ENCODE measurements at regions not wholly inside any gene's neighbourhood (a gene's known extent, or its start where the extent isn't known, plus 50 kb on each side); places are given as distances from the start of the nearest gene placed in this dataset.

DNA sequence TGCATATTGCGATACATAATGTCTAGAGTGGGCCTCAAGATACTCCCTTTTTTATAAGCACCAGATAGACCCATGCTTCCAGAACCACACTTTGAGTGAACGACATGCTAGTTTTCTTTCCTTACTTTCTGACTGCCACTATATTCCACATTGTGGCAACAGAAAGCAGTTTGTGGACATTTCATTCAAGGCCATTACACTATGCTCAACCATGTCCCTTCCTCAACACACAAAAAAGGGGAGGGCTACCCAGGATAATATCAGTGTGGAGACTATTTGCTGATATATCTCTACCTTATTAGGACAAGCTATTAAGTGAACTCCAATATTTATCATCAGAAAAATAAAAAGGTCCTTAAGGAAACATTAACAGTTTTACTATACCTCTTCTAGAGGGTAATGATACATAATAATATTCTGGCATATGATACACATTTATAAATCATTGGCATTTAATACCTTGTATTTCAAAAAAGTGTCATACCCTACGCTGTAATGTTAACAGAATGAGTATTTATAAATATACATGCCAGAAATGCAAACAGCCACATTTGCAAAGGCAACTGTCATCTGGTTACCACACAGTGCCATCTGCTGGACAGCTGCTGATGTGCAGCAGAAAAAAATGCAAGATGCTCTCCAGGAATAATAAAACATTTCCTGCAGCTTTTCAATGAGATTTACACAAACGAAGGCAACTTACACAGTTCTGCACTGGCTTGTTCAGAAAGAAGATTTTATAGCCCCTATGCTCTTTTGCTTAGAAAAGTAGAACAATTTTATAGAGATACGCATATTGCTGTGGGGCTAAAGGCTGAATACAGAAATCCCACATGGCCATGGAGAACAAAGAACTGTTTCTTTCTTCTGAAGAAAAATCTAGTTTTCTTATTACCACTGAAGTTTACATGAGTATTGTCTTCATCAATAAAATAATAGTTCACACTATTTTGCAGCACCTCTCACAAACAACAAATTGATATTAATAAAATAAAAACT, 182.2 kb upstream of the GRIP1 start:
- 40 to 41% methylated on average over 5 of the region's 5 CpGs for WGBS, 2 donors
- intact Hi-C loops (cut with DNase I; ENCODE audit: low total_unique reads): no loop called here
- DNase-seq (ENCODE audit: low spot score in 2 of 2): peak; percentile 35 to 87
- TF ChIP-seq POLR2A (IDR thresholded peaks at IDR 0.05): no peak
- TF ChIP-seq, protein P1, sequence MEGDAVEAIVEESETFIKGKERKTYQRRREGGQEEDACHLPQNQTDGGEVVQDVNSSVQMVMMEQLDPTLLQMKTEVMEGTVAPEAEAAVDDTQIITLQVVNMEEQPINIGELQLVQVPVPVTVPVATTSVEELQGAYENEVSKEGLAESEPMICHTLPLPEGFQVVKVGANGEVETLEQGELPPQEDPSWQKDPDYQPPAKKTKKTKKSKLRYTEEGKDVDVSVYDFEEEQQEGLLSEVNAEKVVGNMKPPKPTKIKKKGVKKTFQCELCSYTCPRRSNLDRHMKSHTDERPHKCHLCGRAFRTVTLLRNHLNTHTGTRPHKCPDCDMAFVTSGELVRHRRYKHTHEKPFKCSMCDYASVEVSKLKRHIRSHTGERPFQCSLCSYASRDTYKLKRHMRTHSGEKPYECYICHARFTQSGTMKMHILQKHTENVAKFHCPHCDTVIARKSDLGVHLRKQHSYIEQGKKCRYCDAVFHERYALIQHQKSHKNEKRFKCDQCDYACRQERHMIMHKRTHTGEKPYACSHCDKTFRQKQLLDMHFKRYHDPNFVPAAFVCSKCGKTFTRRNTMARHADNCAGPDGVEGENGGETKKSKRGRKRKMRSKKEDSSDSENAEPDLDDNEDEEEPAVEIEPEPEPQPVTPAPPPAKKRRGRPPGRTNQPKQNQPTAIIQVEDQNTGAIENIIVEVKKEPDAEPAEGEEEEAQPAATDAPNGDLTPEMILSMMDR (IDR thresholded peaks at IDR 0.05): no peak
- no peak overlapping the region for H3K4me3 ChIP-seq (ENCODE audit: low read depth, poor library complexity, severe bottlenecking)

GRCh38 chr12:66862356-66862985, 183.6 kb upstream of the GRIP1 start:
- no peak for DNase-seq (ENCODE audit: low spot score in 2 of 2)
- WGBS, 2 donors: 77 to 81% methylated on average over 3 of the region's 3 CpGs
- H3K4me3 ChIP-seq (ENCODE audit: low read depth, poor library complexity, severe bottlenecking): no peak overlapping the region
- intact Hi-C loops (cut with DNase I; ENCODE audit: low total_unique reads): no loop called here
- no peak for TF ChIP-seq POLR2A (IDR thresholded peaks at IDR 0.05)
- TF ChIP-seq, protein P1 (IDR thresholded peaks at IDR 0.05): no peak

DNA sequence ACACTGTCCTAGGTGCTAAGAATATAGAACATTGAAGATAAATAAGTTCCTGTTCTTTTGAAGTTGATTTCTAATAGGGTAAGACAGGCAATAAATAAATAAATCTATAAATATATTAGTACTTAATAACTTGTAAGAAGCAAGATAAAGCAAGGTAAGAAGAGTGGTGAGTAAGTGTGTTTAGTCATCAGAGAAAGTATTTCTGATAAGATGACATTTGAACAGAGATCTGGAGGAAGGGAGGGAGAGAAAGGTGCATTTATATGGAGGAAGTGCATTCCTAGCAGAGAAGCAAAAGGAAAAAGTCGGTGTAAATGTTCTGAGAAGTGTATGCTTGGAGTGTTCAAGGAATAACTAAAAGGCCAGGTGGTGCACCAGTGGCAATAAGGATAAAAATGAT, 184.4 kb upstream of the GRIP1 start:
- intact Hi-C loops (cut with DNase I; ENCODE audit: low total_unique reads): no loop called here
- DNase-seq (ENCODE audit: low spot score in 2 of 2): no peak
- no peak for TF ChIP-seq POLR2A (IDR thresholded peaks at IDR 0.05)
- TF ChIP-seq, protein P1 (IDR thresholded peaks at IDR 0.05): no peak
- WGBS, 2 donors: 0 to 84% methylated on average over 1 of the region's 1 CpG
- H3K4me3 ChIP-seq (ENCODE audit: low read depth, poor library complexity, severe bottlenecking): no peak overlapping the region

- intact Hi-C loops (cut with DNase I; ENCODE audit: low total_unique reads): no loop called here
- TF ChIP-seq, protein P1 (IDR thresholded peaks at IDR 0.05): no peak
- TF ChIP-seq POLR2A (IDR thresholded peaks at IDR 0.05): no peak
- DNase-seq (ENCODE audit: low spot score in 2 of 2): no peak
- H3K4me3 ChIP-seq (ENCODE audit: low read depth, poor library complexity, severe bottlenecking): no peak overlapping the region
Observed at GRCh38 chr12:66877925-66878324, 199.0 kb upstream of the GRIP1 start.

DNA sequence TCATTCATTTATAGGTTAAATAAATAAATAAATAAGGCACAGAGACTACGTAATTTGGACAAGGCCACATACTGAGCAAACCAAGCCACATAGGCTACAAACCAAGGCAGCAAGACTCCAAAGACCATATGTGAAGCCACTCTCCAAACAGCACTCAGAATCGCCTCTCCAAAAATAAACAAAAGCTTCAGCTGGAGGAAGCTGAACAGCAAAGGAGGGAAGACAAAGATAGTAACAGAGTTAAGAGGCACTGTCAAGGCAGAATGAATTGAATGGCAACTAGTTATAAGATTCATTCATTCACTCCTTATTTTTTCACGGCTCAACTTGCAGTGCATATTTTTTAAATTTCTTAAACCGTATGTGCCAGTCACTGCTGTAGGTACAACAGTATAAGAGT, 200.5 kb upstream of the GRIP1 start:
- TF ChIP-seq POLR2A (IDR thresholded peaks at IDR 0.05): no peak
- TF ChIP-seq, protein P1 (IDR thresholded peaks at IDR 0.05): no peak

More for the DNA sequence above, 200.5 kb upstream of the GRIP1 start:
- DNase-seq (ENCODE audit: low spot score in 2 of 2): no peak
- 72 to 81% methylated on average over 4 of the region's 4 CpGs for WGBS, 2 donors
- no peak overlapping the region for H3K4me3 ChIP-seq (ENCODE audit: low read depth, poor library complexity, severe bottlenecking)
- intact Hi-C loops (cut with DNase I; ENCODE audit: low total_unique reads): no loop called here

All from lower leg skin (tissue), 4 donors.